Memory B cell (primary cell): ENCODE measurements at regions not wholly inside any gene's neighbourhood (a gene's known extent, or its start where the extent isn't known, plus 50 kb on each side); places are given as distances from the start of the nearest gene placed in this dataset.
"Not testable (repeated sequence)": the region's sequence is repeated elsewhere in the genome, so short reads cannot be mapped to it uniquely, and the experiment has no call there.

Experiments
- ATAC-seq: fragments of 150-1000 bp; cut with Tn5 transposase; 2 replicates; pipeline ENCODE4 v1.10.0; 2021; ENCODE audit warnings: low read depth, mild to moderate bottlenecking, moderate library complexity
- DNase-seq, 2 donors: peaks; one replicate each; pipeline ENCODE4 v3.0.0; 2022; ENCODE audit warnings: low spot score in 2 of 2
- H3K27ac Mint-ChIP-seq: one replicate; pipeline ENCODE4 v1.8.0; 2022; ENCODE audit warnings: mild to moderate bottlenecking, moderate library complexity, mixed read lengths
- H3K27me3 Mint-ChIP-seq: one replicate; pipeline ENCODE4 v1.8.0; 2022; ENCODE audit warnings: mixed read lengths
- H3K36me3 Mint-ChIP-seq: one replicate; pipeline ENCODE4 v1.8.0; 2022; ENCODE audit warnings: mild to moderate bottlenecking, mixed read lengths
- H3K4me1 Mint-ChIP-seq: one replicate; pipeline ENCODE4 v1.8.0; 2022; ENCODE audit warnings: mixed read lengths
- H3K4me3 Mint-ChIP-seq: one replicate; pipeline ENCODE4 v1.8.0; 2022; ENCODE audit warnings: mild to moderate bottlenecking, moderate library complexity, mixed read lengths
- H3K9me3 Mint-ChIP-seq: one replicate; pipeline ENCODE4 v1.8.0; 2022; ENCODE audit warnings: mixed read lengths

- not testable (repeated sequence) for H3K36me3 Mint-ChIP-seq, H3K4me3 Mint-ChIP-seq, H3K27me3 Mint-ChIP-seq, H3K27ac Mint-ChIP-seq, DNase-seq, H3K4me1 Mint-ChIP-seq, H3K9me3 Mint-ChIP-seq, ATAC-seq
Measured at GRCh38 chr9:106041920-106042319, 347.6 kb downstream of the TMEM38B start.

GRCh38 chr9:106051545-106051944 lies 357.2 kb downstream of the TMEM38B start:
- H3K27ac Mint-ChIP-seq = no peak overlapping the region

GRCh38 chr9:106052166-106052565 lies 357.8 kb downstream of the TMEM38B start:
- no peak overlapping the region for H3K4me3 Mint-ChIP-seq
- no peak for DNase-seq
- H3K4me1 Mint-ChIP-seq = no peaks in the 10 kb centered on the region
- H3K36me3 Mint-ChIP-seq = no peaks in the 10 kb centered on the region
- H3K27me3 Mint-ChIP-seq = peaks cover 1% of the 10 kb centered on the region
- peaks cover 4% of the 10 kb centered on the region for H3K9me3 Mint-ChIP-seq
- no peak for ATAC-seq
- no peak overlapping the region for H3K27ac Mint-ChIP-seq

More at GRCh38 chr9:106051545-106051944, 357.2 kb downstream of the TMEM38B start:
- Mint-ChIP-seq H3K4me3 (no peak overlapping the region), H3K36me3 (no peaks in the 10 kb centered on the region), H3K4me1 (no peaks in the 10 kb centered on the region), H3K27me3 (peaks cover 1% of the 10 kb centered on the region), H3K9me3 (peaks cover 6% of the 10 kb centered on the region)
- no peak for DNase-seq
- no peak for ATAC-seq

GRCh38 chr9:106052735-106053134 lies 358.4 kb downstream of the TMEM38B start:
- peaks cover 3% of the 10 kb centered on the region for H3K9me3 Mint-ChIP-seq
- H3K4me3 Mint-ChIP-seq = no peak overlapping the region
- DNase-seq (no peak), ATAC-seq (no peak)
- no peaks in the 10 kb centered on the region for H3K36me3 Mint-ChIP-seq
- H3K27ac Mint-ChIP-seq = no peak overlapping the region
- H3K27me3 Mint-ChIP-seq = peaks cover 1% of the 10 kb centered on the region
- no peaks in the 10 kb centered on the region for H3K4me1 Mint-ChIP-seq

GRCh38 chr9:106056328-106056727 lies 362.0 kb downstream of the TMEM38B start:
- DNase-seq (no peak), ATAC-seq (no peak)
- H3K9me3 Mint-ChIP-seq = peaks cover 2% of the 10 kb centered on the region
- no peak overlapping the region for H3K4me3 Mint-ChIP-seq
- H3K27me3 Mint-ChIP-seq = peaks cover 1% of the 10 kb centered on the region
- no peaks in the 10 kb centered on the region for H3K36me3 Mint-ChIP-seq
- no peak overlapping the region for H3K27ac Mint-ChIP-seq
- no peaks in the 10 kb centered on the region for H3K4me1 Mint-ChIP-seq

GRCh38 chr9:106058460-106058859 lies 364.1 kb downstream of the TMEM38B start:
- Mint-ChIP-seq H3K4me3 (no peak overlapping the region), H3K27ac (no peak overlapping the region), H3K4me1 (no peaks in the 10 kb centered on the region), H3K27me3 (no peaks in the 10 kb centered on the region), H3K36me3 (no peaks in the 10 kb centered on the region), H3K9me3 (peaks cover 2% of the 10 kb centered on the region)
- DNase-seq = no peak
- no peak for ATAC-seq

- H3K27me3 Mint-ChIP-seq = no peaks in the 10 kb centered on the region
- no peaks in the 10 kb centered on the region for H3K36me3 Mint-ChIP-seq
- no peak overlapping the region for H3K27ac Mint-ChIP-seq
- ATAC-seq (no peak), DNase-seq (no peak)
- H3K9me3 Mint-ChIP-seq = no peaks in the 10 kb centered on the region
- no peak overlapping the region for H3K4me3 Mint-ChIP-seq
- H3K4me1 Mint-ChIP-seq = no peaks in the 10 kb centered on the region
Measured at GRCh38 chr9:106059886-106060285, 365.5 kb downstream of the TMEM38B start.

- DNase-seq = no peak
Measured at GRCh38 chr9:106060885-106061284, 366.5 kb downstream of the TMEM38B start.

GRCh38 chr9:106062250-106062649 lies 367.9 kb downstream of the TMEM38B start:
- Mint-ChIP-seq H3K27ac (no peak overlapping the region), H3K36me3 (no peaks in the 10 kb centered on the region), H3K4me1 (no peaks in the 10 kb centered on the region), H3K27me3 (no peaks in the 10 kb centered on the region), H3K4me3 (no peak overlapping the region), H3K9me3 (no peaks in the 10 kb centered on the region)
- ATAC-seq (no peak), DNase-seq (no peak)

More at GRCh38 chr9:106060885-106061284, 366.5 kb downstream of the TMEM38B start:
- Mint-ChIP-seq H3K4me3 (no peak overlapping the region), H3K9me3 (no peaks in the 10 kb centered on the region), H3K4me1 (no peaks in the 10 kb centered on the region), H3K27ac (no peak overlapping the region), H3K27me3 (no peaks in the 10 kb centered on the region), H3K36me3 (no peaks in the 10 kb centered on the region)
- ATAC-seq = no peak

- Mint-ChIP-seq H3K4me3 (no peak overlapping the region), H3K9me3 (no peaks in the 10 kb centered on the region), H3K36me3 (no peaks in the 10 kb centered on the region), H3K27me3 (no peaks in the 10 kb centered on the region), H3K4me1 (no peaks in the 10 kb centered on the region), H3K27ac (no peak overlapping the region)
- DNase-seq = no peak
- ATAC-seq = no peak
Measured at GRCh38 chr9:106065136-106065535, 370.8 kb downstream of the TMEM38B start.

- Mint-ChIP-seq H3K4me3 (no peak overlapping the region), H3K36me3 (no peaks in the 10 kb centered on the region), H3K27me3 (no peaks in the 10 kb centered on the region), H3K27ac (no peak overlapping the region), H3K9me3 (no peaks in the 10 kb centered on the region), H3K4me1 (no peaks in the 10 kb centered on the region)
- ATAC-seq (no peak), DNase-seq (no peak)
Measured at GRCh38 chr9:106065579-106066214, 371.4 kb downstream of the TMEM38B start.

- Mint-ChIP-seq H3K4me3 (no peak overlapping the region), H3K27ac (no peak overlapping the region), H3K9me3 (no peaks in the 10 kb centered on the region), H3K4me1 (no peaks in the 10 kb centered on the region), H3K27me3 (no peaks in the 10 kb centered on the region), H3K36me3 (no peaks in the 10 kb centered on the region)
- no peak for DNase-seq
- ATAC-seq = no peak
Measured at GRCh38 chr9:106066940-106067524, 372.7 kb downstream of the TMEM38B start.

GRCh38 chr9:106069241-106069640 lies 374.9 kb downstream of the TMEM38B start:
- no peaks in the 10 kb centered on the region for H3K36me3 Mint-ChIP-seq
- no peaks in the 10 kb centered on the region for H3K27me3 Mint-ChIP-seq
- no peaks in the 10 kb centered on the region for H3K9me3 Mint-ChIP-seq
- DNase-seq (no peak), ATAC-seq (no peak)
- H3K4me3 Mint-ChIP-seq = no peak overlapping the region
- no peaks in the 10 kb centered on the region for H3K4me1 Mint-ChIP-seq
- H3K27ac Mint-ChIP-seq = no peak overlapping the region

- no peaks in the 10 kb centered on the region for H3K9me3 Mint-ChIP-seq
- no peaks in the 10 kb centered on the region for H3K4me1 Mint-ChIP-seq
- no peak for DNase-seq
- no peaks in the 10 kb centered on the region for H3K27me3 Mint-ChIP-seq
- H3K4me3 Mint-ChIP-seq = no peak overlapping the region
- no peak for ATAC-seq
- H3K27ac Mint-ChIP-seq = no peak overlapping the region
- no peaks in the 10 kb centered on the region for H3K36me3 Mint-ChIP-seq
Measured at GRCh38 chr9:106072421-106072820, 378.1 kb downstream of the TMEM38B start.

GRCh38 chr9:106074006-106074405 lies 379.7 kb downstream of the TMEM38B start:
- no peak overlapping the region for H3K4me3 Mint-ChIP-seq
- no peaks in the 10 kb centered on the region for H3K36me3 Mint-ChIP-seq
- no peak for DNase-seq
- H3K27me3 Mint-ChIP-seq = no peaks in the 10 kb centered on the region
- ATAC-seq = no peak
- no peak overlapping the region for H3K27ac Mint-ChIP-seq
- no peaks in the 10 kb centered on the region for H3K4me1 Mint-ChIP-seq
- no peaks in the 10 kb centered on the region for H3K9me3 Mint-ChIP-seq
